GM10266 (cell line): ENCODE measurements at regions not wholly inside any gene's neighbourhood (a gene's known extent, or its start where the extent isn't known, plus 50 kb on each side); places are given as distances from the start of the nearest gene placed in this dataset.
"Not testable (repeated sequence)": the region's sequence is repeated elsewhere in the genome, so short reads cannot be mapped to it uniquely, and the experiment has no call there.

ENCODE experiments used
- DNase-seq: peaks from one replicate; pipeline ENCODE4 v3.0.0; 2012; ENCODE audit errors: extremely low spot score
- CTCF ChIP-seq: IDR thresholded peaks from 2 replicates; pipeline ENCODE4 v1.5.1; 2012; ENCODE audit warnings: mild to moderate bottlenecking, low read depth; ENCODE audit not compliant: control insufficient read depth, insufficient read depth; ENCODE audit errors: missing control alignments

- DNase-seq, result no peak
- TF ChIP-seq CTCF, result no peak
Measured at GRCh38 chr7:145848691-145849090, 267.9 kb upstream of the CNTNAP2 start.

- no peak for TF ChIP-seq CTCF
- DNase-seq, result no peak
Measured at GRCh38 chr7:145845345-145845744, 271.3 kb upstream of the CNTNAP2 start.

- TF ChIP-seq CTCF, result no peak
- DNase-seq, result no peak
Measured at GRCh38 chr7:145839814-145840213, 276.8 kb upstream of the CNTNAP2 start.

GRCh38 chr7:145831616-145832206 is 284.9 kb upstream of the CNTNAP2 start:
- no peak for TF ChIP-seq CTCF

GRCh38 chr7:145817687-145818086 is 298.9 kb upstream of the CNTNAP2 start:
- TF ChIP-seq CTCF, result no peak
- DNase-seq, result no peak

More at GRCh38 chr7:145831616-145832206, 284.9 kb upstream of the CNTNAP2 start:
- no peak for DNase-seq

GRCh38 chr7:145812218-145812617 is 304.4 kb upstream of the CNTNAP2 start:
- no peak for TF ChIP-seq CTCF
- DNase-seq, result no peak

- DNase-seq, result not testable (repeated sequence)
Measured at GRCh38 chr7:145805496-145805895, 311.1 kb upstream of the CNTNAP2 start.

GRCh38 chr7:145797507-145797906 is 319.1 kb upstream of the CNTNAP2 start:
- no peak for TF ChIP-seq CTCF
- no peak for DNase-seq
